ENCODE measurements at regions not wholly inside any gene's neighbourhood (a gene's known extent, or its start where the extent isn't known, plus 50 kb on each side); places are given as distances from the start of the nearest gene placed in this dataset.

DNA sequence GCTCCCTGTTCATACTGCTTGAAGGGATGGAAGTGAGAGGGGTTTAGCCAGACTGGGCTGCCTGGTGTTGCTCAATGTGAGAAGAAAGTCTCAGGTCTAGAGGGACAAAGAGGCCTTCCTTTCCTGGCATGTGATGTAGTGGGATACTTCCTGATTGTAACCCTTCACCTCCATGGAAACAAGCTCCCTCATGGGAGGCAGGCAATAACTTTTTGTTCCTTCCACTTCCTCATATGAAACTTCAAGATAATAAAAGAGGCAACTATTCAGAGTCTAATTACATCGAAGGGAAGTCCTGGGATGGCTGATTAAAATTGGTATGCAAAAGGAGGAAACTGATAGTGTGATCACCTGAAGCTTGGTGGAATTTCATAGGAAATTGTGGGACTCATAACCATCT, 84.1 kb upstream of the ETV1 start:
- intact Hi-C loops (cut with micrococcal nuclease), result no loop called here
- BruUV-seq (replicated peaks), result no TSS peak
- H3K9me3 ChIP-seq (replicated peaks; ENCODE audit: control insufficient read depth, insufficient read depth, low read length), result no peaks in the 10 kb centered on the region
- no peaks in the 10 kb centered on the region for H4K20me1 ChIP-seq (replicated peaks; ENCODE audit: control insufficient read depth, extremely low read depth, insufficient read depth, low read length)
- H2AFZ ChIP-seq (ENCODE audit: low read depth, low read length), result no peak overlapping the region
- H3K9me1 ChIP-seq (replicated peaks; ENCODE audit: control insufficient read depth, extremely low read depth, insufficient read depth, low read length), result no peaks in the 10 kb centered on the region
- H3K79me2 ChIP-seq (ENCODE audit: control insufficient read depth, insufficient read depth, low read length), result no peaks in the 10 kb centered on the region
- no peak overlapping the region for H3K9ac ChIP-seq (replicated peaks; ENCODE audit: extremely low read depth, insufficient read depth, low read length)
- no peak overlapping the region for H3K4me2 ChIP-seq (ENCODE audit: insufficient read depth, low read length)
- no peaks in the 10 kb centered on the region for H3K27me3 ChIP-seq (ENCODE audit: control insufficient read depth in 2 of 2, insufficient read depth in 2 of 2, low read length in 2 of 2)
- H3K27ac ChIP-seq (ENCODE audit: insufficient read depth, low read depth, low read length), result no peak overlapping the region
- ChIA-PET POLR2A (no interaction called here), CTCF (no interaction called here)
- no peaks in the 10 kb centered on the region for H3K36me3 ChIP-seq (ENCODE audit: control insufficient read depth in 2 of 2, extremely low read depth in 1 of 2, insufficient read depth in 2 of 2, low read length in 2 of 2)
- H3K4me1 ChIP-seq (ENCODE audit: control insufficient read depth, extremely low read depth, insufficient read depth, low read length), result no peaks in the 10 kb centered on the region
- dilution Hi-C loops (cut with MboI; ENCODE audit: extremely low pct_ligation_motif_present, low sequenced_read_pairs), result no loop called here
- H3K4me3 ChIP-seq (replicated peaks in 1 of 3; ENCODE audit: insufficient read depth in 1 of 3, low read depth in 1 of 3, low read length in 3 of 3), result no peak overlapping the region
- DNase-seq (ENCODE audit: low read depth, low spot score) (no peak), FAIRE-seq (no peak)
- TF ChIP-seq EZH2 (IDR thresholded peaks at IDR 0.05; ENCODE audit: borderline replicate concordance, low read depth, low read length, severe bottlenecking) (no peak), JUN (IDR thresholded peaks at IDR 0.05; ENCODE audit: borderline replicate concordance, insufficient read depth, insufficient read length, low read depth) (no peak), POLR2A (IDR thresholded peaks at IDR 0.05; ENCODE audit: low read depth, low read length) (no peak), MYC (IDR thresholded peaks at IDR 0.05; ENCODE audit: low read depth, low read length) (no peak), GATA2 (IDR thresholded peaks at IDR 0.05; ENCODE audit: insufficient read depth, insufficient read length, low read depth, low read length) (no peak), FOS (IDR thresholded peaks at IDR 0.05; ENCODE audit: borderline replicate concordance, insufficient read depth, low read length) (no peak)
- TF ChIP-seq, protein P1, sequence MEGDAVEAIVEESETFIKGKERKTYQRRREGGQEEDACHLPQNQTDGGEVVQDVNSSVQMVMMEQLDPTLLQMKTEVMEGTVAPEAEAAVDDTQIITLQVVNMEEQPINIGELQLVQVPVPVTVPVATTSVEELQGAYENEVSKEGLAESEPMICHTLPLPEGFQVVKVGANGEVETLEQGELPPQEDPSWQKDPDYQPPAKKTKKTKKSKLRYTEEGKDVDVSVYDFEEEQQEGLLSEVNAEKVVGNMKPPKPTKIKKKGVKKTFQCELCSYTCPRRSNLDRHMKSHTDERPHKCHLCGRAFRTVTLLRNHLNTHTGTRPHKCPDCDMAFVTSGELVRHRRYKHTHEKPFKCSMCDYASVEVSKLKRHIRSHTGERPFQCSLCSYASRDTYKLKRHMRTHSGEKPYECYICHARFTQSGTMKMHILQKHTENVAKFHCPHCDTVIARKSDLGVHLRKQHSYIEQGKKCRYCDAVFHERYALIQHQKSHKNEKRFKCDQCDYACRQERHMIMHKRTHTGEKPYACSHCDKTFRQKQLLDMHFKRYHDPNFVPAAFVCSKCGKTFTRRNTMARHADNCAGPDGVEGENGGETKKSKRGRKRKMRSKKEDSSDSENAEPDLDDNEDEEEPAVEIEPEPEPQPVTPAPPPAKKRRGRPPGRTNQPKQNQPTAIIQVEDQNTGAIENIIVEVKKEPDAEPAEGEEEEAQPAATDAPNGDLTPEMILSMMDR (IDR thresholded peaks at IDR 0.05; ENCODE audit: extremely low read depth in 1 of 2, insufficient read depth in 1 of 2, low read depth in 1 of 2, low read length in 2 of 2), result no peak
- TF ChIP-seq, protein P2, sequence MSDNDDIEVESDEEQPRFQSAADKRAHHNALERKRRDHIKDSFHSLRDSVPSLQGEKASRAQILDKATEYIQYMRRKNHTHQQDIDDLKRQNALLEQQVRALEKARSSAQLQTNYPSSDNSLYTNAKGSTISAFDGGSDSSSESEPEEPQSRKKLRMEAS (IDR thresholded peaks at IDR 0.05; ENCODE audit: insufficient read depth, insufficient read length), result no peak

Measured in endothelial cell of umbilical vein (primary cell).